K562 (cell line): ENCODE measurements at regions not wholly inside any gene's neighbourhood (a gene's known extent, or its start where the extent isn't known, plus 50 kb on each side); places are given as distances from the start of the nearest gene placed in this dataset.

Experiments
- ATAC-seq: fragments of 200-7000 bp; cut with Tn5 transposase; 3 replicates; pipeline ENCODE4 v1.9.1; 2020; ENCODE audit warnings: moderate library complexity
- BruUV-seq: library from RNA; stranded (reverse); fragments of 400-500 nt; replicated peaks from 2 replicates; lab custom pipeline; 2021; lab: Mats Ljungman, UMichigan
- CTCF ChIA-PET: fragments of 300-600 bp; formaldehyde crosslinking; extraction: SDS; loops from one replicate; lab custom pipeline; 2021; ENCODE audit warnings: low intra/inter-chr PET ratio; lab: Yijun Ruan, JAX
- POLR2A ChIA-PET: fragments of 300-600, 350-650 bp; sonication (Branson Sonifier 250); formaldehyde crosslinking; extraction: SDS; loops from one replicate; lab custom pipeline; 2021; ENCODE audit warnings: antibody characterized with exemption, inconsistent platforms; lab: Yijun Ruan, JAX
- DNase-seq, 4 experiments: peaks; one replicate each; pipeline versions ENCODE4 v3.0.0 to v3.0.0-alpha.2; 2011 to 2018; ENCODE audit warnings: low spot score in 3 of 4, mixed read lengths in 3 of 4; ENCODE audit errors: extremely low read depth in 1 of 4
- FAIRE-seq: peaks from 2 replicates; lab custom pipeline; 2011; peaks lifted over from hg19 to GRCh38; lab: Jason Lieb, UNC
- H2AFZ ChIP-seq: 2 replicates; pipeline ENCODE4 v1.6.0; 2011; ENCODE audit warnings: low read depth, low read length, control low read depth, inconsistent platforms
- H3K27ac ChIP-seq: fragments of 200-600 bp; 3 replicates; pipeline ENCODE4 v1.8.0; 2011; ENCODE audit warnings: low read depth, mild to moderate bottlenecking, control low read depth, inconsistent platforms, low read length, moderate library complexity, mixed read lengths; ENCODE audit errors: extremely low read depth
- H3K27me3 ChIP-seq, 2 experiments: fragments of 300-600 bp in 1 of 2; 2 replicates in 1 of 2; 3 replicates in 1 of 2; pipeline versions ENCODE4 v1.6.0 to v1.8.0; 2011; ENCODE audit warnings: inconsistent platforms in 2 of 2, low read length in 2 of 2, mild to moderate bottlenecking in 1 of 2, mixed read lengths in 1 of 2, moderate library complexity in 1 of 2; ENCODE audit not compliant: control insufficient read depth in 2 of 2, insufficient read depth in 2 of 2
- H3K36me3 ChIP-seq: fragments of 300-600 bp; 3 replicates; pipeline ENCODE4 v1.8.0; 2011; ENCODE audit warnings: mild to moderate bottlenecking, low read length, inconsistent platforms; ENCODE audit not compliant: control insufficient read depth, insufficient read depth
- H3K4me1 ChIP-seq, 2 experiments: fragments of 200-600 bp in 1 of 2; replicated peaks in 1 of 2; 2 replicates in 1 of 2; 3 replicates in 1 of 2; pipeline versions ENCODE4 v1.5.1 to v1.8.0; 2011; ENCODE audit warnings: inconsistent platforms in 2 of 2, low read length in 2 of 2, mild to moderate bottlenecking in 1 of 2, mixed read lengths in 1 of 2, moderate library complexity in 1 of 2; ENCODE audit not compliant: control insufficient read depth in 2 of 2, insufficient read depth in 2 of 2
- H3K4me2 ChIP-seq: 2 replicates; pipeline ENCODE4 v1.6.1; 2011; ENCODE audit warnings: low read length, control low read depth, inconsistent platforms, mixed read lengths; ENCODE audit not compliant: insufficient read depth
- H3K4me3 ChIP-seq: fragments of 200-600 bp; sonication (generic), shearing (Covaris generic); 2 replicates; pipeline ENCODE4 v1.5.1; 2016; ENCODE audit warnings: control low read depth, inconsistent platforms
- H3K79me2 ChIP-seq: fragments of 200-600 bp; 3 replicates; pipeline ENCODE4 v1.8.0; 2011; ENCODE audit warnings: low read length, inconsistent platforms; ENCODE audit not compliant: control insufficient read depth, insufficient read depth
- H3K9ac ChIP-seq, 2 experiments: 2 replicates each; pipeline versions ENCODE4 v1.6.0 to v1.6.1; 2011; ENCODE audit warnings: low read depth in 2 of 2, low read length in 2 of 2, control low read depth in 1 of 2, inconsistent platforms in 1 of 2, mild to moderate bottlenecking in 1 of 2, mixed read lengths in 1 of 2; ENCODE audit not compliant: insufficient read depth in 1 of 2
- H3K9me1 ChIP-seq: one replicate; pipeline ENCODE4 v1.6.0; 2011; ENCODE audit warnings: inconsistent platforms, mild to moderate bottlenecking, low read length, moderate library complexity; ENCODE audit not compliant: control insufficient read depth, insufficient read depth
- H3K9me3 ChIP-seq: replicated peaks from 2 replicates; pipeline ENCODE4 v1.5.1; 2011; ENCODE audit warnings: low read depth, low read length, inconsistent platforms; ENCODE audit not compliant: control insufficient read depth, insufficient read depth
- H4K20me1 ChIP-seq: replicated peaks from 2 replicates; pipeline ENCODE4 v1.6.1; 2011; ENCODE audit warnings: low read length, inconsistent platforms, mixed read lengths; ENCODE audit not compliant: control insufficient read depth, insufficient read depth
- E2F3 ChIP-seq: fragments of 250-450 bp; sonication (Bioruptor Pico); IDR thresholded peaks from 2 replicates; pipeline ENCODE4 v1.4.0; 2020; ENCODE audit warnings: mild to moderate bottlenecking
- PKNOX1 ChIP-seq: fragments of 450-650 bp; IDR thresholded peaks from 2 replicates; pipeline ENCODE4 v1.6.1; 2016
- SAP30 ChIP-seq: fragments of 200-600 bp; sonication (generic); IDR thresholded peaks from 2 replicates; pipeline ENCODE4 v1.6.1; 2012; ENCODE audit warnings: borderline replicate concordance, low read depth, mild to moderate bottlenecking, moderate library complexity, low read length, control low read depth, inconsistent platforms; ENCODE audit not compliant: insufficient read depth, poor library complexity, severe bottlenecking
- SFPQ ChIP-seq: fragments of 200-400 bp; formaldehyde crosslinking; IDR thresholded peaks from 2 replicates; pipeline ENCODE4 v1.6.1; 2017; ENCODE audit warnings: mild to moderate bottlenecking, low read depth, low read length, moderate library complexity
- WGBS: fragments of 100-300 bp; shearing (Covaris generic); methylation state at CpG from one replicate; pipeline ENCODE4 v1.1.6; 2016; ENCODE audit warnings: low coverage, mixed read lengths; ENCODE audit not compliant: insufficient coverage; ENCODE audit errors: missing lambda C conversion rate; 5-methylcytosine and 5-hydroxymethylcytosine counted together
- in situ Hi-C: fragments of 300-500 bp; cut with MboI; formaldehyde crosslinking; loops from 4 replicates; pipeline ENCODE4 v1.15.0; 2018; ENCODE audit warnings: inconsistent platforms, mixed read lengths
- intact Hi-C: fragments of 100-400 bp; cut with micrococcal nuclease; formaldehyde crosslinking; loops from 2 replicates; pipeline ENCODE4 v1.14.2; 2022
- TF ChIP-seq, protein P1 (sequence below): fragments of 250-450 bp; sonication (Bioruptor Pico); IDR thresholded peaks from 2 replicates; pipeline ENCODE4 v1.8.0; 2021; ENCODE audit warnings: moderate library complexity, mild to moderate bottlenecking, inconsistent platforms
- TF ChIP-seq, protein P2 (sequence below), 2 experiments: fragments of 200-800 bp in 1 of 2; sonication (Bioruptor generic) in 1 of 2; sonication (generic) in 1 of 2; formaldehyde crosslinking in 1 of 2; IDR thresholded peaks in 1 of 2; conservative IDR thresholded peaks in 1 of 2; 2 replicates each; pipeline versions ENCODE4 v1.5.0 to v1.6.1; 2016 to 2020; ENCODE audit warnings: missing compliant biosample characterization in 1 of 2, missing genetic modification characterization in 1 of 2, missing genetic modification reagents in 1 of 2

DNA sequence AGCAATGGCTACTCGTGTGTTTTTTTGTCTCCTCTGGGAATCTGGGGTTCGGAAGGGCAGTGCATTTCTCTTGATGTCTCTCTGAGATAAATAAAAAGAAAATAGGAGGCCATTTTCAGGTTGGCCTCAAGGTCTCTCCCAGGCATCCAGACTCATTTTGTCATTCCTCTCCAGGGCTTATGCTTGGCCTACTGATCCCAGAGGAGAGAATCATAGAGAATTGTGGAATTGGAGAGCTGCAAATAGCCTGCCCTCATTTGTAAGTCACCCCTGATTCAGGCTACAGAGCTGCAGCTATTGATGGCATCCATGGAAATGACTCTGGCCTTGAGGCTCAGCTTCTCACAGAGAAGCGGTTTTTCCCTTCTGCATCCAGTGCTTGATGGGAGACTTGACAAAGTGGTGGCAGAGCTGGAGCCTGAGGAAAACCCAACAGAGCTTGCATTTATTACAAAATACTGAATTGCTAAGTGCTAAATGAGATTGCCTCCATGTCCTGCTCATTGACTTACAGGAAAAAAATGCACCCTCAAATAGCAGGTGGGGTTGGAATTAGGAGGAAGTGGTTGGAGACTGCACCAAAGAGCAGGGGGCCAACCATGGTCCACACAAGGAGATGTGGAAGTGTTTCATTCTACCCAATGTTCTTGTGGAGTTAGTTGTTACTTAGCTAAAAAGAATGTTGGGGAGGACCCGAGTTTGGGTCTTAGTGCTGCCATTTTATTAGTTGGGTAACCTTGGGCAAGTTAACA, 140.4 kb downstream of the S1PR1 start:
- H3K4me2 ChIP-seq, result no peak overlapping the region
- no peak overlapping the region for H3K27ac ChIP-seq
- ChIA-PET CTCF (no interaction called here), POLR2A (interaction anchor here (1.2 kb wide), 1 partner anchor 1737 kb away, joined by 3 read pairs; no protein-coding TSS in a partner anchor)
- no peak overlapping the region for H3K4me3 ChIP-seq
- H3K9me1 ChIP-seq, result no peaks in the 10 kb centered on the region
- DNase-seq (no peak), ATAC-seq (no peak), FAIRE-seq (no peak)
- in situ Hi-C loops, result no loop called here
- H3K27me3 ChIP-seq, result no peaks in the 10 kb centered on the region
- intact Hi-C loops, result no loop called here
- 3% methylated on average over 4 of the region's 4 CpGs for WGBS
- no peaks in the 10 kb centered on the region for H3K4me1 ChIP-seq
- no TSS peak for BruUV-seq
- no peaks in the 10 kb centered on the region for H3K79me2 ChIP-seq
- H3K9ac ChIP-seq, result no peak overlapping the region
- no peak overlapping the region for H2AFZ ChIP-seq
- H3K9me3 ChIP-seq, result no peaks in the 10 kb centered on the region
- no peaks in the 10 kb centered on the region for H3K36me3 ChIP-seq
- H4K20me1 ChIP-seq, result no peaks in the 10 kb centered on the region
- TF ChIP-seq SFPQ, result no peak
- TF ChIP-seq, protein P1, sequence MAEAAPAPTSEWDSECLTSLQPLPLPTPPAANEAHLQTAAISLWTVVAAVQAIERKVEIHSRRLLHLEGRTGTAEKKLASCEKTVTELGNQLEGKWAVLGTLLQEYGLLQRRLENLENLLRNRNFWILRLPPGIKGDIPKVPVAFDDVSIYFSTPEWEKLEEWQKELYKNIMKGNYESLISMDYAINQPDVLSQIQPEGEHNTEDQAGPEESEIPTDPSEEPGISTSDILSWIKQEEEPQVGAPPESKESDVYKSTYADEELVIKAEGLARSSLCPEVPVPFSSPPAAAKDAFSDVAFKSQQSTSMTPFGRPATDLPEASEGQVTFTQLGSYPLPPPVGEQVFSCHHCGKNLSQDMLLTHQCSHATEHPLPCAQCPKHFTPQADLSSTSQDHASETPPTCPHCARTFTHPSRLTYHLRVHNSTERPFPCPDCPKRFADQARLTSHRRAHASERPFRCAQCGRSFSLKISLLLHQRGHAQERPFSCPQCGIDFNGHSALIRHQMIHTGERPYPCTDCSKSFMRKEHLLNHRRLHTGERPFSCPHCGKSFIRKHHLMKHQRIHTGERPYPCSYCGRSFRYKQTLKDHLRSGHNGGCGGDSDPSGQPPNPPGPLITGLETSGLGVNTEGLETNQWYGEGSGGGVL (CRISPR knock-in tag), result no peak
- no peak for TF ChIP-seq PKNOX1
- no peak for TF ChIP-seq SAP30
- TF ChIP-seq, protein P2, sequence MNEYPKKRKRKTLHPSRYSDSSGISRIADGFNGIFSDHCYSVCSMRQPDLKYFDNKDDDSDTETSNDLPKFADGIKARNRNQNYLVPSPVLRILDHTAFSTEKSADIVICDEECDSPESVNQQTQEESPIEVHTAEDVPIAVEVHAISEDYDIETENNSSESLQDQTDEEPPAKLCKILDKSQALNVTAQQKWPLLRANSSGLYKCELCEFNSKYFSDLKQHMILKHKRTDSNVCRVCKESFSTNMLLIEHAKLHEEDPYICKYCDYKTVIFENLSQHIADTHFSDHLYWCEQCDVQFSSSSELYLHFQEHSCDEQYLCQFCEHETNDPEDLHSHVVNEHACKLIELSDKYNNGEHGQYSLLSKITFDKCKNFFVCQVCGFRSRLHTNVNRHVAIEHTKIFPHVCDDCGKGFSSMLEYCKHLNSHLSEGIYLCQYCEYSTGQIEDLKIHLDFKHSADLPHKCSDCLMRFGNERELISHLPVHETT (CRISPR knock-in tag; conservative IDR thresholded peaks at IDR 0.05 in 1 of 2, IDR thresholded peaks at IDR 0.05 in 1 of 2), result no peak
- TF ChIP-seq E2F3, result no peak
